Activated B cell treated with CpG ODN at 0.5 μM for 24 hours (primary cell): ENCODE measurements at regions not wholly inside any gene's neighbourhood (a gene's known extent, or its start where the extent isn't known, plus 50 kb on each side); places are given as distances from the start of the nearest gene placed in this dataset.

Experiments used
- ATAC-seq: fragments of 200-7000 bp; cut with Tn5 transposase; one replicate; pipeline ENCODE4 v1.10.0; 2021; ENCODE audit warnings: low read depth, mild to moderate bottlenecking, moderate library complexity
- CTCF ChIA-PET: fragments of 350-600 bp; sonication (Branson Sonifier 250); formaldehyde crosslinking; loops from one replicate; lab custom pipeline; 2021; ENCODE audit warnings: antibody characterized with exemption; lab: Charles Lee
- POLR2A ChIA-PET: fragments of 350-600 bp; sonication (Branson Sonifier 250); formaldehyde crosslinking; loops from one replicate; lab custom pipeline; 2021; ENCODE audit warnings: antibody characterized with exemption; lab: Charles Lee
- DNase-seq: peaks from one replicate; pipeline ENCODE4 v3.0.0; 2022
- H3K27ac Mint-ChIP-seq: one replicate; pipeline ENCODE4 v1.8.0; 2020; ENCODE audit warnings: mixed read lengths
- H3K27me3 Mint-ChIP-seq: one replicate; pipeline ENCODE4 v1.8.0; 2021; ENCODE audit warnings: mixed read lengths
- H3K36me3 Mint-ChIP-seq: one replicate; pipeline ENCODE4 v1.8.0; 2021; ENCODE audit warnings: low read depth, mixed read lengths
- H3K4me1 Mint-ChIP-seq: one replicate; pipeline ENCODE4 v1.8.0; 2021; ENCODE audit warnings: mixed read lengths
- H3K4me3 Mint-ChIP-seq: one replicate; pipeline ENCODE4 v1.8.0; 2020; ENCODE audit warnings: mild to moderate bottlenecking, mixed read lengths
- H3K9me3 Mint-ChIP-seq: one replicate; pipeline ENCODE4 v1.8.0; 2020; ENCODE audit warnings: mixed read lengths
- CTCF ChIP-seq: fragments of 200-600 bp; IDR thresholded peaks from one replicate; pipeline ENCODE4 v1.8.0; 2022; ENCODE audit warnings: antibody characterized with exemption, mild to moderate bottlenecking
- intact Hi-C: fragments of 100-400 bp; cut with micrococcal nuclease; formaldehyde crosslinking; loops from one replicate; pipeline ENCODE4 v1.15.1; 2024

DNA sequence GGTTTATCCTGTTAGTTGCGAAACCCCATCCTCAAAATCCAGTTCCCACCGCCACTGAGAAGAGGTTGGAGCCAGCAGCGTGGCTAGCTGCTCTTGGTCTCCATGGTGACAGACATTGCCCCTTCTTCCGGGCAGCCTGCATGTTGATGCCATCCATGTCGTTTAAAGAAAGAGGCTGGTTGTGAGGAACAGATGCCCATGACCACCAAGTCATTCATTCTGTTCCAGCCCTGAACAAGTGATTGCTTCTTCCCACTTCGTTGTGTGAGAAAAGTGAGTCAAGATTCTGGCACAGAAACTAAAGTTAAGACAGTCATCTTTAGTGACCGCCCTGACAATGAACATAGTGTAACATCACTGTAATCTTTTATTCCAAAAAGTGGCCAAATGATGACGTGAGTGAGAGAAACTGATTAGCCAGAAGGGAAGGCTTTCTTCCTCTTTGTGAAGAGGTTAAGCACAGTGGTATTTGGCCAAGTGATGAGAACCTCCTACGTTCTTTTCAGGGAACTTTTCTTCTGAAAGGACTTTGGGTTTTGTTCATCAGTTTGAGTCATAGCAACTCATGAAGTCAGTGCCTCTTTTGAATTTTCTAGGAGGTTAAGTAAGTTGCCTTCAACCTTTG lies 272.5 kb downstream of the GALR1 start:
- Mint-ChIP-seq H3K36me3 (no peaks in the 10 kb centered on the region), H3K9me3 (peaks cover 9% of the 10 kb centered on the region), H3K4me1 (no peaks in the 10 kb centered on the region), H3K27ac (no peak overlapping the region), H3K27me3 (no peaks in the 10 kb centered on the region), H3K4me3 (no peak overlapping the region)
- ATAC-seq (no peak), DNase-seq (no peak)
- ChIA-PET CTCF (no interaction called here), POLR2A (interaction anchor here (0.5 kb wide), 1 partner anchor 18 kb away, joined by 3 read pairs; no protein-coding TSS in a partner anchor)
- no peak for TF ChIP-seq CTCF
- intact Hi-C loops, result no loop called here

- Mint-ChIP-seq H3K36me3 (no peaks in the 10 kb centered on the region), H3K27me3 (no peaks in the 10 kb centered on the region), H3K4me3 (no peak overlapping the region), H3K4me1 (no peaks in the 10 kb centered on the region), H3K27ac (no peak overlapping the region), H3K9me3 (peaks cover 13% of the 10 kb centered on the region)
- ChIA-PET POLR2A (no interaction called here), CTCF (no interaction called here)
- TF ChIP-seq CTCF, result no peak
- DNase-seq, result no peak
- intact Hi-C loops, result no loop called here
- ATAC-seq, result no peak
Observed at GRCh38 chr18:77524909-77525308, 275.3 kb downstream of the GALR1 start.

DNA sequence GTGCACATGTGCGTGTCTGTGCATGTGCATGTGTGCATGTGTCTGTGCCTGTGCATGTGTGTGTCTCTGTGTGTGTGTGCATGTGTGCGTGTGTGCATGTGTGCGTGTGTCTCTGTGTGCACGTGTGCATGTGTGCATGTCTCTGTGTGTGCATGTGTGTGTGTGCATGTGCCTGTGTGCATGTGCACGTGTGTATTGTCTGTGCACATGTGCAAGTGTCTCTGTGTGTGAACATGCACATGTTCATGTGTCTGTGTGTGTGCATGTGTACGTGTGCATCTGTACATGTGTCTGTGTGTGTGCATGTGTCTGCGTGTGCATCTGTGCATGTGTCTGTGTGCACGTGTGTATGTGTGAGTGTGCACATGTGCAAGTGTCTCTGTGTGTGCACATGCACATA lies 277.3 kb downstream of the GALR1 start:
- Mint-ChIP-seq H3K4me1 (no peaks in the 10 kb centered on the region), H3K27ac (no peak overlapping the region), H3K9me3 (peaks cover 13% of the 10 kb centered on the region), H3K27me3 (no peaks in the 10 kb centered on the region), H3K4me3 (no peak overlapping the region), H3K36me3 (no peaks in the 10 kb centered on the region)
- DNase-seq (no peak), ATAC-seq (no peak)
- ChIA-PET CTCF (no interaction called here), POLR2A (no interaction called here)
- intact Hi-C loops, result no loop called here
- TF ChIP-seq CTCF, result no peak

DNA sequence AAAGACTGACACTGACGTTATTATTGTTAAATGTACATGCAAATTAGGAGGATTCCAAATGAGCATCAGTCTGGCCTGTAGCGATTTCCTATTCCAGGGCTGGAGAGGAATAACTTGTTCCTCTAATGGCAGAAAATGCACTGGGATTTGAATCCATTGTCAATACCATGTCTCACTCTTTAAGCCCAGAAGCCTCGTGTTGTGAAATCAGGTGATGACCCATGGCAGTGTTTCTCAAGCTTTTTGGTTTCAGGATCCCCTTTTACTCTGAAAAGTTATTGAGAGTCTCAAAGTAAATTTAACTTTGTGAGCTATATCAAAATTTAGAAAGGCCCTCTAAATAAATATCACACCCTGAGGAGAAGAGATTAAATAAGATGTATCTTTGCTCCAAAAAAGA lies 279.2 kb downstream of the GALR1 start:
- POLR2A ChIA-PET, result no interaction called here
- DNase-seq, result no peak
- Mint-ChIP-seq H3K4me3 (no peak overlapping the region), H3K4me1 (no peaks in the 10 kb centered on the region), H3K27me3 (no peaks in the 10 kb centered on the region), H3K9me3 (peaks cover 13% of the 10 kb centered on the region), H3K36me3 (no peaks in the 10 kb centered on the region), H3K27ac (no peak overlapping the region)
- TF ChIP-seq CTCF, result no peak
- CTCF ChIA-PET, result no interaction called here
- intact Hi-C loops, result no loop called here
- no peak for ATAC-seq

DNA sequence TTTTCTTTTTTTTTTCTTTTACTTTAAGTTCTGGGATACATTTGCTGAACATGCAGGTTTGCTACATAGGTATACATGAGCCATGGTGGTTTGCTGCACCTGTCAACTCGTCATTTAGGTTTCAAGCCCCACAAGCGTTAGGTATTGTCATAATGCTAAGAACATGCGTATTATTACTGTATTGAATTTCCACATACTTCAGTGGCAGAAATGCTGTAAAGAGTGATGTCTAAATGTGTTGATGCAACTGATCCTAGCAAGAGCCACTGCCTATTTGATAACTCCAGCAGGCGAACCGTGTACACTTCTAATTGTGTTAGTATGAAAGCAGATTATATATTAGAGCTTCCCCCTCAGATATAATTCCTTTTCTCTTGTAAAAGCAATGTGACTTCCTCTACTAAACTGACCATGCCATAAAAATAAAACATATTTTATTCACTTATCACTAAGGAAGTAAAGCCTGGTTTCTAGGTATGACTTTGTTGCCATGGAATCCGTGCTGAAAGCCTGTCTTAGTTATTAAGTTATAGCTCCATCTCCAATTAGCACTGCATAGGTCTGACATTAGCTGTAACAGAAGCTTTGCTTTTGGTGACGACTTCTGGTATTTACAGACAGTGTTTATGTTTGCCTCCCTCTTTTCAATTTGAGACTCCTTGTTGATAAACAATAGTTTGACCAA lies 280.0 kb downstream of the GALR1 start:
- Mint-ChIP-seq H3K36me3 (no peaks in the 10 kb centered on the region), H3K27ac (no peak overlapping the region), H3K27me3 (no peaks in the 10 kb centered on the region), H3K9me3 (peaks cover 13% of the 10 kb centered on the region), H3K4me1 (no peaks in the 10 kb centered on the region), H3K4me3 (no peak overlapping the region)
- ATAC-seq (no peak), DNase-seq (no peak)
- CTCF ChIA-PET, result no interaction called here
- POLR2A ChIA-PET, result no interaction called here
- no peak for TF ChIP-seq CTCF
- intact Hi-C loops, result no loop called here
